Breast epithelium (tissue), 3 donors: ENCODE measurements at regions not wholly inside any gene's neighbourhood (a gene's known extent, or its start where the extent isn't known, plus 50 kb on each side); places are given as distances from the start of the nearest gene placed in this dataset.

Experiments
- CTCF ChIP-seq, 3 donors: fragments of 450-650 bp; IDR thresholded peaks; one replicate each; pipeline ENCODE4 v1.5.1; 2016 to 2017; ENCODE audit warnings: antibody characterized with exemption in 3 of 3, mild to moderate bottlenecking in 3 of 3, moderate library complexity in 3 of 3
- POLR2A ChIP-seq: fragments of 450-650 bp; IDR thresholded peaks from one replicate; pipeline ENCODE4 v1.6.1; 2016; ENCODE audit warnings: antibody characterized with exemption, mild to moderate bottlenecking, moderate library complexity
- POLR2AphosphoS5 ChIP-seq, 3 donors: sonication (generic); formaldehyde crosslinking; IDR thresholded peaks; one replicate each; pipeline ENCODE4 v1.6.1; 2017; ENCODE audit warnings: antibody characterized with exemption in 3 of 3

- TF ChIP-seq CTCF (IDR thresholded peaks at IDR 0.05) (no peak), POLR2A (no peak), POLR2AphosphoS5 (IDR thresholded peaks at IDR 0.05) (no peak)
Measured at GRCh38 chr4:19772581-19772980, 479.1 kb upstream of the SLIT2 start.
